HepG2 (cell line): ENCODE measurements at regions not wholly inside any gene's neighbourhood (a gene's known extent, or its start where the extent isn't known, plus 50 kb on each side); places are given as distances from the start of the nearest gene placed in this dataset.
"Not testable (repeated sequence)": the region's sequence is repeated elsewhere in the genome, so short reads cannot be mapped to it uniquely, and the experiment has no call there.

ENCODE experiments used
- ATAC-seq: fragments of 200-7000 bp; cut with Tn5 transposase; 3 replicates; pipeline ENCODE4 v1.9.1; 2020; ENCODE audit warnings: mild to moderate bottlenecking, moderate library complexity
- BruUV-seq: library from RNA; stranded (reverse); fragments of 400-500 nt; replicated peaks from 2 replicates; lab custom pipeline; 2021; lab: Mats Ljungman, UMichigan
- CTCF ChIA-PET: fragments of 300-600 bp; formaldehyde crosslinking; extraction: SDS; loops from one replicate; lab custom pipeline; 2021; ENCODE audit warnings: low total read pairs, inconsistent platforms, low intra/inter-chr PET ratio; lab: Yijun Ruan, JAX
- POLR2A ChIA-PET: fragments of 350-600 bp; sonication (Branson Sonifier 250); formaldehyde crosslinking; loops from one replicate; lab custom pipeline; 2020; ENCODE audit warnings: antibody characterized with exemption, inconsistent platforms; lab: Yijun Ruan, JAX
- DNase-seq: peaks from one replicate; pipeline ENCODE4 v3.0.0-alpha.2; 2015; ENCODE audit warnings: low spot score
- FAIRE-seq: peaks from 3 replicates; lab custom pipeline; 2011; peaks lifted over from hg19 to GRCh38; lab: Jason Lieb, UNC
- H2AFZ ChIP-seq: one replicate; pipeline ENCODE4 v1.6.1; 2011; ENCODE audit warnings: low read length, inconsistent platforms
- H3K27ac ChIP-seq: fragments of 300-600 bp; 3 replicates; pipeline ENCODE4 v1.8.0; 2011; ENCODE audit warnings: mixed run types, mild to moderate bottlenecking, mixed read lengths, low read length, inconsistent platforms; ENCODE audit not compliant: insufficient read depth; ENCODE audit errors: extremely low read length
- H3K27me3 ChIP-seq, 2 experiments: fragments of 200-600 bp in 1 of 2; 2 replicates in 1 of 2; 3 replicates in 1 of 2; pipeline versions ENCODE4 v1.6.0 to v1.8.0; 2011; ENCODE audit warnings: low read length in 2 of 2, mild to moderate bottlenecking in 2 of 2, moderate library complexity in 2 of 2, inconsistent platforms in 1 of 2; ENCODE audit not compliant: insufficient read depth in 2 of 2, control insufficient read depth in 1 of 2
- H3K36me3 ChIP-seq, 2 experiments: fragments of 200-600 bp in 1 of 2; replicated peaks in 1 of 2; 2 replicates in 1 of 2; 3 replicates in 1 of 2; pipeline versions ENCODE4 v1.5.1 to v1.8.0; 2011; ENCODE audit warnings: low read length in 2 of 2, inconsistent platforms in 1 of 2; ENCODE audit not compliant: insufficient read depth in 2 of 2, control insufficient read depth in 1 of 2
- H3K4me1 ChIP-seq: 2 replicates; pipeline ENCODE4 v1.5.1; 2012; ENCODE audit warnings: low read length, inconsistent platforms; ENCODE audit not compliant: insufficient read depth
- H3K4me2 ChIP-seq: 2 replicates; pipeline ENCODE4 v1.6.0; 2011; ENCODE audit warnings: low read depth, low read length, inconsistent platforms
- H3K4me3 ChIP-seq, 3 experiments: fragments of 200-600 bp in 1 of 3; sonication (generic), shearing (Covaris generic) in 1 of 3; replicated peaks in 1 of 3; 2 replicates each; pipeline ENCODE4 v1.5.1; 2011 to 2016; ENCODE audit warnings: low read length in 3 of 3, inconsistent platforms in 2 of 3, low read depth in 2 of 3, mild to moderate bottlenecking in 2 of 3, control low read depth in 1 of 3, mixed read lengths in 1 of 3; ENCODE audit not compliant: insufficient read depth in 1 of 3
- H3K79me2 ChIP-seq: one replicate; pipeline ENCODE4 v1.6.1; 2011; ENCODE audit warnings: low read length, inconsistent platforms; ENCODE audit not compliant: insufficient read depth
- H3K9ac ChIP-seq: 2 replicates; pipeline ENCODE4 v1.6.0; 2011; ENCODE audit warnings: mild to moderate bottlenecking, low read depth, low read length, inconsistent platforms; ENCODE audit not compliant: insufficient read depth
- H3K9me3 ChIP-seq: 2 replicates; pipeline ENCODE4 v1.5.1; 2012; ENCODE audit warnings: mild to moderate bottlenecking, low read length
- H4K20me1 ChIP-seq: 2 replicates; pipeline ENCODE4 v1.6.0; 2011; ENCODE audit warnings: inconsistent platforms, mild to moderate bottlenecking, low read length, moderate library complexity; ENCODE audit not compliant: insufficient read depth
- WGBS: methylation state at CpG from one replicate; pipeline ENCODE4 v1.1.6; 2017; ENCODE audit warnings: low lambda C conversion rate; 5-methylcytosine and 5-hydroxymethylcytosine counted together
- in situ Hi-C: cut with HindIII; loops from 2 replicates; pipeline ENCODE4 v1.10.0; 2017; ENCODE audit warnings: low pct_unique_long_range_greater_than_20kb; ENCODE audit not compliant: extremely low pct_ligation_motif_present
- intact Hi-C: fragments of 100-400 bp; cut with micrococcal nuclease; formaldehyde crosslinking; loops from one replicate; pipeline ENCODE4 v1.10.0; 2022; ENCODE audit not compliant: unreplicated experiment
- TF ChIP-seq, protein P1 (sequence below), 2 experiments: IDR thresholded peaks; 2 replicates each; pipeline ENCODE4 v1.6.1; 2011 to 2012; ENCODE audit warnings: low read length in 2 of 2, borderline replicate concordance in 1 of 2, low read depth in 1 of 2, mild to moderate bottlenecking in 1 of 2, moderate library complexity in 1 of 2

DNA sequence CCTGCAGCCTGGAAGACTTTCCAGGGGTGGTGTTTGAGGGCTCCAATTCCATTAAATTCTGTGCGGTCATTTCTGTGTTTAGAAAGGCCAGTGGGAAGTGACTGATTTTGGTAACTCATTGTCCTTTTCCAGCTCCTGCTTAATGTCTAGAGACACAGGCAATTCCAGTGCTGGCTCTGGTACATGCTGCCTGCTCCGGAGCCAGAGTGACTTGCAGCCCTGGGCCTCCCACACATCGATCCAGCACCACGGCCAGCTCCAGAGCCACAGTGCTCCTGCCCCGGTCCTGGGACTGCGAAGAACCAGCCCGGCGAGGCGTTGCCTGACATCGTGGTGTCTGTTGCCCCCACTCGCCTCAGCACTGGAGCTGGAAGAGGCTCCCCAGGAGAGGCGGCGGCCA is 912.0 kb upstream of the USP9Y start:
- H3K4me1 ChIP-seq, FAIRE-seq, intact Hi-C loops, H2AFZ ChIP-seq, H3K9ac ChIP-seq, DNase-seq, ATAC-seq, H3K79me2 ChIP-seq, H3K9me3 ChIP-seq, CTCF ChIA-PET, H4K20me1 ChIP-seq, H3K4me3 ChIP-seq, H3K27ac ChIP-seq, H3K36me3 ChIP-seq: not testable (repeated sequence)
- no CpG with 5 or more reads among the region's 13 CpGs for WGBS
- TF ChIP-seq, protein P1, sequence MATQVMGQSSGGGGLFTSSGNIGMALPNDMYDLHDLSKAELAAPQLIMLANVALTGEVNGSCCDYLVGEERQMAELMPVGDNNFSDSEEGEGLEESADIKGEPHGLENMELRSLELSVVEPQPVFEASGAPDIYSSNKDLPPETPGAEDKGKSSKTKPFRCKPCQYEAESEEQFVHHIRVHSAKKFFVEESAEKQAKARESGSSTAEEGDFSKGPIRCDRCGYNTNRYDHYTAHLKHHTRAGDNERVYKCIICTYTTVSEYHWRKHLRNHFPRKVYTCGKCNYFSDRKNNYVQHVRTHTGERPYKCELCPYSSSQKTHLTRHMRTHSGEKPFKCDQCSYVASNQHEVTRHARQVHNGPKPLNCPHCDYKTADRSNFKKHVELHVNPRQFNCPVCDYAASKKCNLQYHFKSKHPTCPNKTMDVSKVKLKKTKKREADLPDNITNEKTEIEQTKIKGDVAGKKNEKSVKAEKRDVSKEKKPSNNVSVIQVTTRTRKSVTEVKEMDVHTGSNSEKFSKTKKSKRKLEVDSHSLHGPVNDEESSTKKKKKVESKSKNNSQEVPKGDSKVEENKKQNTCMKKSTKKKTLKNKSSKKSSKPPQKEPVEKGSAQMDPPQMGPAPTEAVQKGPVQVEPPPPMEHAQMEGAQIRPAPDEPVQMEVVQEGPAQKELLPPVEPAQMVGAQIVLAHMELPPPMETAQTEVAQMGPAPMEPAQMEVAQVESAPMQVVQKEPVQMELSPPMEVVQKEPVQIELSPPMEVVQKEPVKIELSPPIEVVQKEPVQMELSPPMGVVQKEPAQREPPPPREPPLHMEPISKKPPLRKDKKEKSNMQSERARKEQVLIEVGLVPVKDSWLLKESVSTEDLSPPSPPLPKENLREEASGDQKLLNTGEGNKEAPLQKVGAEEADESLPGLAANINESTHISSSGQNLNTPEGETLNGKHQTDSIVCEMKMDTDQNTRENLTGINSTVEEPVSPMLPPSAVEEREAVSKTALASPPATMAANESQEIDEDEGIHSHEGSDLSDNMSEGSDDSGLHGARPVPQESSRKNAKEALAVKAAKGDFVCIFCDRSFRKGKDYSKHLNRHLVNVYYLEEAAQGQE (IDR thresholded peaks at IDR 0.05; ENCODE audit: borderline replicate concordance in 1 of 2, low read depth in 1 of 2, low read length in 2 of 2): peak; percentile 14 to 71
- TF ChIP-seq, all 625 proteins: peak for 1; not testable (repeated sequence) for 624
- BruUV-seq, in situ Hi-C loops, POLR2A ChIA-PET, H3K4me2 ChIP-seq, H3K27me3 ChIP-seq: not testable (repeated sequence)

DNA sequence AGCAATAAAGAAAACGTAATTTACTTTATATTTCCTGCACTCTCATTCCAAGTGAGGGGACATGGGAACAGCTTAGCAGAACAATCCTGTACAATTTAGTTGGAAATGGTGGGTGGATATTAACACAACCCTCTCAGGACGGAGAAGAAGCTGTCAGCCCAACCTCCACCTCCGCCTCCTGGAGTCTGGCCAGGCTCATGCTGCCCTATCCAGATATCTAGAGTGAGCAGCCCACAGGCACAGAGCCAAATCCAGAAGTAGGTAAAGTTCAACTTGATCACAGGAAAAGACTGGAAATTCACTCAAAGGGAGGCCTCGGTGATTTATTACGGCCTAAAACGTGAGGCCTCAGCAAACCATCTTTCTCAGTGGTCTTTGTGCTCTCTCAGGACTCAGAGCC is 877.3 kb upstream of the USP9Y start:
- POLR2A ChIA-PET, in situ Hi-C loops, H3K4me1 ChIP-seq, H3K79me2 ChIP-seq, FAIRE-seq, H2AFZ ChIP-seq, H3K36me3 ChIP-seq, H3K9ac ChIP-seq, CTCF ChIA-PET, H3K4me3 ChIP-seq, H3K4me2 ChIP-seq, H3K27ac ChIP-seq, intact Hi-C loops, H3K9me3 ChIP-seq, H3K27me3 ChIP-seq, BruUV-seq, DNase-seq, H4K20me1 ChIP-seq, ATAC-seq: not testable (repeated sequence)
- WGBS: 0% methylated on average over 1 of the region's 6 CpGs
